HEK293T (cell line): ENCODE measurements at regions not wholly inside any gene's neighbourhood (a gene's known extent, or its start where the extent isn't known, plus 50 kb on each side); places are given as distances from the start of the nearest gene placed in this dataset.

Source experiments
- CTCF ChIA-PET: fragments of 350-600 bp; formaldehyde crosslinking; extraction: SDS; loops from one replicate; lab custom pipeline; 2021; ENCODE audit warnings: antibody characterized with exemption, inconsistent platforms; lab: Yijun Ruan, JAX
- POLR2A ChIA-PET: fragments of 350-600 bp; formaldehyde crosslinking; extraction: SDS; loops from one replicate; lab custom pipeline; 2020; ENCODE audit warnings: antibody characterized with exemption, inconsistent platforms; lab: Yijun Ruan, JAX
- DNase-seq: peaks from one replicate; pipeline ENCODE4 v3.0.0; 2012; ENCODE audit warnings: mixed read lengths; ENCODE audit errors: extremely low spot score
- ARNT ChIP-seq: fragments of 450-650 bp; IDR thresholded peaks from 2 replicates; pipeline ENCODE4 v1.6.1; 2017; ENCODE audit warnings: mild to moderate bottlenecking
- BHLHE40 ChIP-seq: fragments of 450-650 bp; IDR thresholded peaks from 2 replicates; pipeline ENCODE4 v1.6.1; 2016; ENCODE audit warnings: mild to moderate bottlenecking, moderate library complexity, borderline replicate concordance
- CTBP1 ChIP-seq: fragments of 450-650 bp; IDR thresholded peaks from 2 replicates; pipeline ENCODE4 v1.6.1; 2016; ENCODE audit warnings: borderline replicate concordance
- ELF4 ChIP-seq: fragments of 450-650 bp; IDR thresholded peaks from 2 replicates; pipeline ENCODE4 v1.6.1; 2017; ENCODE audit warnings: antibody characterized with exemption
- FOXA1 ChIP-seq: fragments of 450-650 bp; IDR thresholded peaks from 2 replicates; pipeline ENCODE4 v1.6.1; 2016; ENCODE audit warnings: mild to moderate bottlenecking
- FOXK2 ChIP-seq: fragments of 450-650 bp; IDR thresholded peaks from 2 replicates; pipeline ENCODE4 v1.6.1; 2016; ENCODE audit warnings: mild to moderate bottlenecking
- FOXM1 ChIP-seq: fragments of 450-650 bp; IDR thresholded peaks from 2 replicates; pipeline ENCODE4 v1.6.1; 2017; ENCODE audit warnings: mild to moderate bottlenecking, borderline replicate concordance
- HDGF ChIP-seq: fragments of 450-650 bp; IDR thresholded peaks from 2 replicates; pipeline ENCODE4 v1.6.1; 2017; ENCODE audit warnings: antibody characterized with exemption, borderline replicate concordance
- L3MBTL2 ChIP-seq: fragments of 450-650 bp; conservative IDR thresholded peaks from 2 replicates; pipeline ENCODE4 v1.6.1; 2016; ENCODE audit warnings: mild to moderate bottlenecking
- LEF1 ChIP-seq: fragments of 450-650 bp; IDR thresholded peaks from 2 replicates; pipeline ENCODE4 v1.6.1; 2017; ENCODE audit warnings: mild to moderate bottlenecking, borderline replicate concordance
- NFRKB ChIP-seq: fragments of 450-650 bp; IDR thresholded peaks from 2 replicates; pipeline ENCODE4 v1.6.1; 2016; ENCODE audit warnings: mild to moderate bottlenecking, moderate library complexity
- SP1 ChIP-seq: fragments of 450-650 bp; IDR thresholded peaks from 2 replicates; pipeline ENCODE4 v1.6.1; 2017
- SUZ12 ChIP-seq: fragments of 450-650 bp; IDR thresholded peaks from 2 replicates; pipeline ENCODE4 v1.6.1; 2016; ENCODE audit warnings: mild to moderate bottlenecking
- TARDBP ChIP-seq: fragments of 450-650 bp; IDR thresholded peaks from 2 replicates; pipeline ENCODE4 v1.6.1; 2016
- ZNF384 ChIP-seq: fragments of 450-650 bp; IDR thresholded peaks from 2 replicates; pipeline ENCODE4 v1.6.1; 2016
- TF ChIP-seq, protein P1 (sequence below): fragments of 450-650 bp; IDR thresholded peaks from 2 replicates; pipeline ENCODE4 v1.6.1; 2016

DNA sequence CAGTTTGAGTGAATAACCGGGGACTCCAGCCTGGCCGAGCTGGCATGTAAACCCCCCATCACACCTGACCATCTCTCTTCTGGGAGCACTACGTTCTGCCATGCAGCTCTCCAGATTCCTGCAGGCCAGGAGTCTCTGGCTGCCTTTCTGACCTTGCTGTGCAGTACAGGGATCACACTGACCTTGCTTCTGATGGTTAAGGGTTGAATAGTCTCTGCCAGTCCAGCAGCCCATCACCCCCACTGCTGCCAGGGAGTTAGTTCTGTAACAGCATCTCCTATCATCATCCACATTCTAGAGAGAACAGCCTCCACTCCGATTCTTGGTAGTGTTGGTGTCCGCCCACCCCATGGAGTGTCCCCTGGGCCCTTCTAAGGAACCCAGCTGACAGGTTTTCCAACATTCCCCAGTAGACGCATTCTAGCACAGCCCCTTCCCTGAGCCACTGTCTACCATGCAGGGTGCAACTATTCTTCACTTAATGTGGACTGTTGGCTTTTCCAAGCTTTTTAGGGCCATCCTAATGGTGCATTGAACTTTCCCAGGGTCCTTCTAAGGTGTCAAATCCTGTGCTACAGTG is 109.8 kb downstream of the RIPK4 start:
- DNase-seq: no peak
- POLR2A ChIA-PET: no interaction called here
- no peak for TF ChIP-seq HDGF
- no peak for TF ChIP-seq CTBP1
- no peak for TF ChIP-seq SP1
- TF ChIP-seq, protein P1, sequence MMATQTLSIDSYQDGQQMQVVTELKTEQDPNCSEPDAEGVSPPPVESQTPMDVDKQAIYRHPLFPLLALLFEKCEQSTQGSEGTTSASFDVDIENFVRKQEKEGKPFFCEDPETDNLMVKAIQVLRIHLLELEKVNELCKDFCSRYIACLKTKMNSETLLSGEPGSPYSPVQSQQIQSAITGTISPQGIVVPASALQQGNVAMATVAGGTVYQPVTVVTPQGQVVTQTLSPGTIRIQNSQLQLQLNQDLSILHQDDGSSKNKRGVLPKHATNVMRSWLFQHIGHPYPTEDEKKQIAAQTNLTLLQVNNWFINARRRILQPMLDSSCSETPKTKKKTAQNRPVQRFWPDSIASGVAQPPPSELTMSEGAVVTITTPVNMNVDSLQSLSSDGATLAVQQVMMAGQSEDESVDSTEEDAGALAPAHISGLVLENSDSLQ: no peak
- no peak for TF ChIP-seq ELF4
- TF ChIP-seq FOXA1: no peak
- no peak for TF ChIP-seq ARNT
- TF ChIP-seq LEF1: no peak
- CTCF ChIA-PET: no interaction called here

DNA sequence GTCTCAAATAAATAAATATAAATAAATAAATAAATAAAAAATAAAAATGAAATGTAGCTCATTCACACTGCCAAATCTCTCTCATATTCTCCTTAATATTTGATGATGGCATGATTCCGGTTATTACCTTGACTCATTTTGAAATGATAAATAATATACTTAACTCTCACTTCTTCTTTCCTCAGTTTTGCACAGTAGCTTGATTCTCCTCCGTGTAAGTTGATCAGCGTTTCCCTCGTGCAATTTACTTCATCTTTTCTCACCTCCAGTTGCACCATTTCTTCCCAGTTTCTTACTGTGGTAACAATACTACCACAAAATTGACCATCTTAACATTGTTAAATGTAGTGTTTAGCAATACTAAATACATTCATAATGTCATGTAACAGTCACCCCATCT is 111.6 kb downstream of the RIPK4 start:
- no peak for DNase-seq
- CTCF ChIA-PET: no interaction called here
- POLR2A ChIA-PET: no interaction called here
- TF ChIP-seq FOXK2 (no peak), ZNF384 (no peak), L3MBTL2 (no peak), NFRKB (no peak), LEF1 (no peak), ARNT (no peak), CTBP1 (no peak), ELF4 (no peak), BHLHE40 (no peak), FOXA1 (no peak), SP1 (no peak), TARDBP (no peak), SUZ12 (no peak), HDGF (no peak), FOXM1 (no peak)
- TF ChIP-seq, protein P1: no peak

DNA sequence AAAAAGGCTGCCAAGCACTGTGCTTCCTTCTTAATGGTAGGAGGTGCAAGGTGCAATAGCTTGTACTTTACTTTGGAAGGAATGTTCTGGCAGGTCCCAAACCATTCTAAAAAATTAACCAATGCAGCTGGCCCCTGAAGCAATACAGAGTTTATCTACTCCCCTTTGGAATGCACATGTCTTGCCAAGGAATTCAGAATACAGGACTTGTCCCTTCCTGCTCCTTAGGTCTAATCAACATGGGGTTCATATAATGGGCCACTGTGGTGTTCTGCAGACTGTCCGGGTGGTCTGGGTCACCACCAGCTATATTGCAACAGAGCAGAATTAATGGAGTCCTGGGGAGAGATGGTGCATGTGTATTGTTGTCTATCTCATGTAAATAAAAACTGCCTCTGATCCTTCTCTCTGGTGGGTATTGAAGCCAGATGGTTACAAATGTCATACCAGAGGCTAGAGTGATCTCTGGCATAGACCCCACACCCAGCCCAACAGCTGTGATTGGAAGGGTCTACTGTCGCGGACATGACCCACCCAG is 112.8 kb downstream of the RIPK4 start:
- ChIA-PET POLR2A (no interaction called here), CTCF (interaction anchor here (0.6 kb wide), 1 partner anchor 132 kb away, joined by 3 read pairs; no protein-coding TSS in a partner anchor)
- TF ChIP-seq FOXK2 (no peak), SP1 (no peak), ELF4 (no peak), CTBP1 (no peak), TARDBP (no peak), L3MBTL2 (no peak), ARNT (no peak), FOXM1 (no peak)
- DNase-seq: no peak

DNA sequence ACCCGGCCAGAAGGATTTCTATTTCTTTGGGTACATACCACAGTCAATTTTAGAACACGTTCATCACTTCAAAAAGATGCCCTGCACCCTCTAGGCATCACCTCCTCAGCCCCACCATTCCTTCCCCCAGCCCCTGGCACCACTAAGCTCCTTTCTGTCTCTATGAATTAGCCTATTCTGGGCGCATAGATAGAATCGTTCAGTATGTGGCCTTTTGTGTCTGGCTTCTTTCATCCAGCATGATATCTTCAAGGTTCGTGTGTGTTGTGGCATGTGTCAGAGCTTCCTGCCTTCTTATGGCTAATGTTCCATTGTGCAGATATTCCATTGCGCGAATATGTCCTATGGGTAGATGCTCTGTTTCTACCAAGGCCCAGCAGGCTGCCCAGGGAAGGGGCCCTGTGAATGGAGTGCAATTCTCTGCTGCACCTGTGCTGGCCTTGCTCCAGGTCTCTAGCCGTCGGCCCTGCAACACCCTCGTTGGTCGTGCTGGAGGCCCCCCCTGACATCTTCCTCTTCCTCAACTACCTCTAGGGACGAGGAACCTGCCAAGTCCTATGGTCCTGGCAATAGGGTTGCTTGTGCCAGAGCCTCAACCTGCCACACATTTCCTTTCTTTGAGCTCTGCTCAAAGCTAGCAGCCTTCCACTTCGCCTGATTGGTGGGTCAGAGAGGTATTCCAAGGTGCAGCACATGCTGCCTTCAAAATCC is 113.5 kb downstream of the RIPK4 start:
- ChIA-PET CTCF (interaction anchor here (0.6 kb wide), 1 partner anchor 133 kb away, joined by 3 read pairs; no protein-coding TSS in a partner anchor), POLR2A (no interaction called here)
- DNase-seq: no peak
- no peak for TF ChIP-seq ZNF384
- TF ChIP-seq FOXM1: no peak
- no peak for TF ChIP-seq CTBP1
- no peak for TF ChIP-seq FOXA1
- TF ChIP-seq HDGF: no peak
- TF ChIP-seq BHLHE40: no peak
- no peak for TF ChIP-seq ARNT
- TF ChIP-seq SUZ12: no peak
- no peak for TF ChIP-seq LEF1
- TF ChIP-seq, protein P1: no peak
- no peak for TF ChIP-seq SP1
- TF ChIP-seq FOXK2: no peak
- TF ChIP-seq ELF4: no peak
- no peak for TF ChIP-seq TARDBP
- no peak for TF ChIP-seq NFRKB

DNA sequence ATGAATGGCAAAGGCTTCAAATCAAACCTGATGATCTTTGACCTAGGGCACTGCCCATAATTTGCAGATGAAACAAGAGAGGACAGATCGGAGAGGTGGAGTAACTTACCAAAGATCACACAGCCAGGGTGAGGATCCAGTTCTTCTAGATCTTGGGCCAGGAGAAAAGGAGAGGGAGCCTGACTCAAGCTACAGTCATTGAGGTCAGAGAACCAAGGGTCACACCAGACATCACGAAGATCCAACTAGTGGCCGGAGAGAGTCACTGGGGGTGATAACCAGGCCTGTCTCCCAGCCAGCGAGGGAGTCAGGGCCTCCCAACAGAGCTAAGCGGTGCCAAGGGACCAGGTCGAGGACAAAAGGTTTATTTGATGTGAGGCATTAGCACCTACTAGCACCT is 115.0 kb downstream of the RIPK4 start:
- ChIA-PET CTCF (interaction anchor here (0.7 kb wide), 1 partner anchor 131 kb away, joined by 4 read pairs; no protein-coding TSS in a partner anchor), POLR2A (no interaction called here)
- TF ChIP-seq FOXM1: no peak
- DNase-seq: no peak

DNA sequence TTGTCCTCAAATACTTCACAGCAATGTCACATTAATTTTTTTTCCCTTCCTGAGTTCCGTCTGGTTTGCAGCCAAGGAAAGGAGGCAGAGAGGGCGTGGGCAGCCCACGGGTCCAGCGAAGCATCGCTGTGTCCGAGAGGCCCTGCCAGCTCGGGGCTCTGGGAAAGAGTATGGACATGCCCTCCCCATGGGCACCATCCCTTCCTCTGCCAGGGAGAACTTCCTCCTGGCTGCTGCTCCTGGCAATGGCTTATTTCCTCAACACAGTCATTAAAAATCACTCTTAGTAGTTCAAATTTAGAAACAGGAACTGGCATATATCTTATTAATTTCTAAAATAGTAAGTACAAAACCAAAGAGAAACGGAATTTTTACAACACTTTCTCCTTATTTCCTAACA is 115.4 kb downstream of the RIPK4 start:
- ChIA-PET CTCF (no interaction called here), POLR2A (no interaction called here)
- DNase-seq: no peak
- TF ChIP-seq SP1: no peak
- TF ChIP-seq LEF1: no peak
- no peak for TF ChIP-seq L3MBTL2
- no peak for TF ChIP-seq TARDBP
